Vagina (tissue), 2 donors: ENCODE measurements at regions not wholly inside any gene's neighbourhood (a gene's known extent, or its start where the extent isn't known, plus 50 kb on each side); places are given as distances from the start of the nearest gene placed in this dataset.

Experiments used
- DNase-seq, 2 donors: peaks; one replicate each; pipeline ENCODE4 v3.0.0-alpha.2; 2017; ENCODE audit errors: extremely low spot score in 2 of 2
- H3K27ac ChIP-seq: fragments of 200-600 bp; sonication (generic); one replicate; pipeline ENCODE4 v1.5.1; 2019
- H3K27me3 ChIP-seq: fragments of 200-600 bp; sonication (generic); one replicate; pipeline ENCODE4 v1.5.1; 2019
- H3K36me3 ChIP-seq, 2 donors: fragments of 200-600 bp; sonication (generic); one replicate each; pipeline ENCODE4 v1.5.1; 2017 to 2019
- H3K4me1 ChIP-seq: fragments of 200-600 bp; sonication (generic); one replicate; pipeline ENCODE4 v1.5.1; 2019
- H3K4me3 ChIP-seq, 2 donors: fragments of 200-600 bp; sonication (generic); 1 replicate in 1 of 2; 2 replicates in 1 of 2; pipeline ENCODE4 v1.5.1; 2016 to 2019
- H3K9me3 ChIP-seq: fragments of 200-600 bp; sonication (generic); one replicate; pipeline ENCODE4 v1.5.1; 2019
- CTCF ChIP-seq, 3 experiments: fragments of 450-650 bp in 2 of 3; fragments of 200-600 bp in 1 of 3; sonication (generic) in 1 of 3; IDR thresholded peaks; one replicate each; pipeline ENCODE4 v1.5.1; 2017 to 2019; ENCODE audit warnings: antibody characterized with exemption in 3 of 3, mild to moderate bottlenecking in 2 of 3, moderate library complexity in 2 of 3
- POLR2A ChIP-seq, 2 donors: fragments of 450-650 bp; IDR thresholded peaks; one replicate each; pipeline ENCODE4 v1.6.1; 2017; ENCODE audit warnings: antibody characterized with exemption in 2 of 2, mild to moderate bottlenecking in 2 of 2, moderate library complexity in 2 of 2
- POLR2AphosphoS5 ChIP-seq, 2 donors: sonication (generic); formaldehyde crosslinking; IDR thresholded peaks; one replicate each; pipeline ENCODE4 v1.9.0; 2017; ENCODE audit warnings: antibody characterized with exemption in 2 of 2, mild to moderate bottlenecking in 2 of 2, low read depth in 1 of 2; ENCODE audit not compliant: insufficient read depth in 1 of 2
- intact Hi-C: fragments of 100-400 bp; cut with DNase I; formaldehyde crosslinking; loops from one replicate; pipeline ENCODE4 v1.15.1; 2023

GRCh38 chr13:79675931-79676660 lies 195.1 kb downstream of the NDFIP2 start:
- no peaks in the 10 kb centered on the region for H3K9me3 ChIP-seq
- H3K36me3 ChIP-seq = no peaks in the 10 kb centered on the region
- no peak for DNase-seq
- H3K27me3 ChIP-seq = no peaks in the 10 kb centered on the region
- intact Hi-C loops = no loop called here
- H3K4me3 ChIP-seq = no peak overlapping the region
- H3K4me1 ChIP-seq = peaks cover 13% of the 10 kb centered on the region
- TF ChIP-seq POLR2A (IDR thresholded peaks at IDR 0.05) (no peak), CTCF (IDR thresholded peaks at IDR 0.05) (no peak), POLR2AphosphoS5 (IDR thresholded peaks at IDR 0.05; ENCODE audit: insufficient read depth in 1 of 2, low read depth in 1 of 2) (no peak)
- no peak overlapping the region for H3K27ac ChIP-seq

- Histone ChIP-seq H3K9me3 (no peaks in the 10 kb centered on the region), H3K4me1 (peaks cover 13% of the 10 kb centered on the region), H3K4me3 (no peak overlapping the region), H3K27ac (no peak overlapping the region), H3K27me3 (no peaks in the 10 kb centered on the region), H3K36me3 (no peaks in the 10 kb centered on the region)
- no peak for TF ChIP-seq CTCF (IDR thresholded peaks at IDR 0.05)
- no peak for TF ChIP-seq POLR2AphosphoS5 (IDR thresholded peaks at IDR 0.05; ENCODE audit: insufficient read depth in 1 of 2, low read depth in 1 of 2)
- no peak for TF ChIP-seq POLR2A (IDR thresholded peaks at IDR 0.05)
- intact Hi-C loops = no loop called here
- no peak for DNase-seq
Measured at GRCh38 chr13:79674765-79675515, 194.0 kb downstream of the NDFIP2 start.

GRCh38 chr13:79673993-79674377 lies 193.0 kb downstream of the NDFIP2 start:
- Histone ChIP-seq H3K27ac (no peak overlapping the region), H3K4me3 (no peak overlapping the region), H3K27me3 (no peaks in the 10 kb centered on the region), H3K9me3 (no peaks in the 10 kb centered on the region), H3K4me1 (peaks cover 13% of the 10 kb centered on the region), H3K36me3 (no peaks in the 10 kb centered on the region)
- TF ChIP-seq POLR2AphosphoS5 (IDR thresholded peaks at IDR 0.05; ENCODE audit: insufficient read depth in 1 of 2, low read depth in 1 of 2) (no peak), CTCF (IDR thresholded peaks at IDR 0.05) (no peak), POLR2A (IDR thresholded peaks at IDR 0.05) (no peak)
- DNase-seq = no peak
- intact Hi-C loops = no loop called here

- intact Hi-C loops = no loop called here
- Histone ChIP-seq H3K4me1 (peaks cover 13% of the 10 kb centered on the region), H3K27me3 (no peaks in the 10 kb centered on the region), H3K27ac (no peak overlapping the region), H3K36me3 (no peaks in the 10 kb centered on the region), H3K9me3 (no peaks in the 10 kb centered on the region), H3K4me3 (no peak overlapping the region)
- no peak for DNase-seq
- TF ChIP-seq POLR2A (IDR thresholded peaks at IDR 0.05) (no peak), CTCF (IDR thresholded peaks at IDR 0.05) (no peak), POLR2AphosphoS5 (IDR thresholded peaks at IDR 0.05; ENCODE audit: insufficient read depth in 1 of 2, low read depth in 1 of 2) (no peak)
Measured at GRCh38 chr13:79673310-79673992, 192.5 kb downstream of the NDFIP2 start.
